Hypothalamus (tissue), 51 donors: ENCODE measurements at regions not wholly inside any gene's neighbourhood (a gene's known extent, or its start where the extent isn't known, plus 50 kb on each side); places are given as distances from the start of the nearest gene placed in this dataset.

Source experiments
- DNase-seq, 51 donors: peaks; one replicate each; lab custom pipeline; 2025; lab: John Stamatoyannopoulos, UW

DNA sequence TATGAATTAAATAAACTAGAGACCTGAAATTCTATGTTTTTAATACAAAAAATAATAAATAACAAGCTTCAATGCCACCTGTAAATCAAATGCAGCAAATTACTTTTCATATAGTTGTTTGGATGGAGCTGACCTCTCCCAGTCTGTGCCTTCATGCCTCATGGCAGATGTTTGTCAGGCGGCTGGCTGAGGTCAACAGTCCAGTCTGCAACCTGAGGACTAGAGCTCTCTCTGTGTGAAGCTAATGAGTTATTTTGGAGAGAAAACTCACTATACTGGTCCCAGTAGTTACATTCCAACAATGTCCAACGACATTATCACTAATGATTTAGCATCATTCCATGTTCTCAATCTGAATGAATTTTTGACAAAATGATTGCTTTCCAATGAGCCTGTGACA is 746.2 kb upstream of the POM121L12 start:
- no peak for DNase-seq

DNA sequence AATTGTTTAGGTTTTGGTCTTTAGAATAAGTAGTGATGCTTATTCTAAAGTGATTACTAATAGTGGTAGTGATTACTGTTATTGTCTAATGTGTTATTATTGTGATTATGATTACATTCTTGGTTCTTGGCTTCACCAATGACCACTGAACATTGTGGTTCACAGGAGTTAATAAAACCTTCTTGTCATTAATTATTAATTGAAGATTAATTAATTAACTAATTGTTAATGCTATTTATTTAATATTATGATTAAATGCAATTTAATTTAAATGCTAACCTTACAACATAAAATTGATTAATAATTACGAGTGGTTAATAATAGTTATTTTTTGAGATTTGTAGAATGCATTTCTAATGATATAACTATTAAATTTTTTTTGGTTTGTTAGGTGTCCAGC is 747.7 kb upstream of the POM121L12 start:
- no peak for DNase-seq

- DNase-seq, result no peak
Measured at GRCh38 chr7:52285689-52286088, 749.7 kb upstream of the POM121L12 start.

GRCh38 chr7:52283335-52283734 is 752.1 kb upstream of the POM121L12 start:
- DNase-seq, result no peak

- no peak for DNase-seq
Measured at GRCh38 chr7:52273685-52274610, 761.5 kb upstream of the POM121L12 start.

DNA sequence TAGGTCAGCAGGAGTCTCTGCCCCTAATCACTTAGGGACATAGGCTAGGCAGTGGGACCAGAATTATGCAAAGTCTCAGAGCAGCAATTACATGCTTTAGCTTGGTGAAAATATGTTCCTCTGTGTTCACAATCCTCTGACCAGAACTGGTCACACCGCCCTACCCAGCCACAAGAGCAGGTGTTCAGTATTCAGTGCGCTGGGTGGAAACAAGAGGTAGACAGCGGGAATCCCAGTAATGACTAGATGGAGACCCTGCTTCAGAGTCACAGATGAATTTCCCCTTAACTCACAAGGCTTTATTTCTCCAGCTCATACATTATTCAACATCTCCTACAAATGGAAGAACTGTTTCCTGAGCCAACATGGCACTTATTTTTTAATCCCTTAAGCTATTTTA is 763.7 kb upstream of the POM121L12 start:
- no peak for DNase-seq

- DNase-seq, result no peak
Measured at GRCh38 chr7:52270301-52270700, 765.1 kb upstream of the POM121L12 start.

- no peak for DNase-seq
Measured at GRCh38 chr7:52269669-52270068, 765.8 kb upstream of the POM121L12 start.

DNA sequence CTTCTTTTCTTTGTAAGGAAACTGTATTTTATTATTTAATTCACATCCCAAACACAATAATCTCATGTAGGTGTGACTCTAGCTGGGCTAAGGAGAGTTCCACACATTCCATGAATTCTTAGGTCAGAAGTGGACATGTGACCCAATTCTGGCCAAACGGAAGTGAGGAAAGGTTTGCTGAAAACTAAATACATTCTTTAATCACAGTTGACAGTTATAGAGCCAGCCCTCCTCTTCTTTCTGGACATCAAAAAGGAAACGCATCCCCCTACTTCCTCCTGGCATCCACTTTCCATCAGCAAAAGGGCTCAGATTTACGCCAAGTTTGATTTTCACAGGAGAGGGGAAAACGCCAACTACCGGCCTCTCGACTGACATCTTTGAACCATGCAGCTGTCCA is 774.4 kb upstream of the POM121L12 start:
- DNase-seq, result no peak

GRCh38 chr7:52260046-52260665 is 775.3 kb upstream of the POM121L12 start:
- DNase-seq, result no peak

DNA sequence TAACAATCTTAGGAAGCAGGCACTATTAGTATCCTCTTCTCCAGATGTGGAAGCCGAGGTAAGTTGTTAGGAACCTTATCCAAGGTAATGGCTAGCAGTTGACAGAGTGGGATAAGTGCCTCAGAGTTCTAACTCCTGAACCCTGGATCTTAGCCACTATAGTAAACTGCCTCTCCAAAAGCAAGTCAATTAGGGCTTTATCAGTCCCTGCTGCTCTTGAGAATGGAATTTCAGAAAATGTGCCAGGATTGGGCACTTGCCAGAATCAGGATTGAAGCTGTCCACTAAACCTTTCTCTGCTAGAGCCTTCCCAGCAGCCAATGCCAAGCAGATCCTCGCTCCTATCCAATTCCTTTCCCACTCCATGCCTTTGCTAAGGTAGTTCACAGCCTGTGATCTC is 777.5 kb upstream of the POM121L12 start:
- no peak for DNase-seq

DNA sequence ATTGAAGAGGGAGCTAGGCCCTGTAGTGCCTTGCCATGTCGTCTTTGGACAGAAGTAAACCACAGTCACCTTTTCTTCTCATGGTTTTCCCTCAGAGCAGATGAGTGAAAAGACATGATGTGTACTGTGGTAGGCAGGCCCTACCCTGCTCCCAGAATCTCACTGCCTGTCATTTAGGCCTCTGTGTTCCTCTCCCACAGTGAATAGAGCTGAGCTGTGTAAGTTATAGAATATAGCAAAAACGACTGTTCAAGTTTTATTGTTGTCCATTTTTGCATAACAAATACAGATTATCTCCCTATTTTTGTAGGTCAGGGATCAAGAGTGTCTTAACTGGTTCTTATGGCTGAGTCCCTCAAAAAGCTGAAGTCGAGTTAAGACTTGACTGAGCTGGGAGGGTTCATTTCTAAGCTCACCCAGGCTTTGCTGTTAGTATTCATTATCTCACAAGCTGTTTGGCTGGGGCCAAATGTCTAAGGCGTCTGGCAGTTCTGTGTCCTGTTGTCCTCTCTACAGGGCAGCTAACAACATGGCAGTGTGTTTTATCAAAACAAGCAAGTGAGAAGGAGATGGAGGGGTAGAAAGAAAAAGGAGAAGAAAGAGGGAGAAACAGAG is 780.9 kb upstream of the POM121L12 start:
- no peak for DNase-seq

DNA sequence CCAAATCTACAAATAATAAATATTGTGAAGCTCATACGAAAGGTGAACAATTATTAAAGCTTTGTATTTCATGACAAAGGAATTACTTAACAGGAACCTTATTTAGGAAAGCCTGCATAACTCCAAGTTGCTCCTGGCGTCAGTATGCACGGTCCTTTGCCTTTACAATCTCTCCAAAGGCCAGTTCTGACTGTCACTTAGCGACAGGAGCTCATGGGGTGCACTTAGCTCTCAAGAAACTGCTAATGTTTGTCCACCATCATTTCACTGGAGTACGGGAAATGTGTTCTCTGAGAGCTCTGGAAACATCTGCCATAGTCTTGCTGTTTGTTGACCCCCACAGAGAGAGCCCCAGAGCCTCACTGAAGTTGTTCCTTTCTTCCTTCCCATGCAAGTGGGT is 781.5 kb upstream of the POM121L12 start:
- DNase-seq, result no peak

- no peak for DNase-seq
Measured at GRCh38 chr7:52249741-52250140, 785.7 kb upstream of the POM121L12 start.

GRCh38 chr7:52247518-52247917 is 787.9 kb upstream of the POM121L12 start:
- DNase-seq, result no peak

GRCh38 chr7:52243685-52244084 is 791.7 kb upstream of the POM121L12 start:
- DNase-seq, result no peak

GRCh38 chr7:52233248-52233647 is 802.2 kb upstream of the POM121L12 start:
- DNase-seq, result no peak

- DNase-seq, result no peak
Measured at GRCh38 chr7:52211930-52212329, 823.5 kb upstream of the POM121L12 start.

- no peak for DNase-seq
Measured at GRCh38 chr7:52209614-52210013, 825.8 kb upstream of the POM121L12 start.

DNA sequence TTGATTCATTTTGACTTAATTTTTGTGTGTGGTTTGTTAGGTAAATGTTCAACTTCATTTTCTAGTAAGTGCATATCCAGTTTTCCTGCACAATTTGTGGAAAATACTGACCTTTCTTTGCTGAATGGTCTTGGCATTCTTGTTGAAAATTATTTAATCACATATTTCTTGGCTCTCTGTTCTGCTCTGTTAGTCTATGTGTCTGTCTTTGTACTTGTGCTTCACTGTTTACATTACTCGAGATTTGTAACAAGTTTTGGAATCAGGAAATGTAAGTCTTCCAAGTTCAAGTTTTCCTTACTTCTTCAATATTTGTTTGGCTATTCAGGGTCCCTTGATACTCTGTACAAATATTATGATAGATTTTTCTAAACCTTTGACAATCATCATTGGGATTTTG is 838.2 kb upstream of the POM121L12 start:
- no peak for DNase-seq

DNA sequence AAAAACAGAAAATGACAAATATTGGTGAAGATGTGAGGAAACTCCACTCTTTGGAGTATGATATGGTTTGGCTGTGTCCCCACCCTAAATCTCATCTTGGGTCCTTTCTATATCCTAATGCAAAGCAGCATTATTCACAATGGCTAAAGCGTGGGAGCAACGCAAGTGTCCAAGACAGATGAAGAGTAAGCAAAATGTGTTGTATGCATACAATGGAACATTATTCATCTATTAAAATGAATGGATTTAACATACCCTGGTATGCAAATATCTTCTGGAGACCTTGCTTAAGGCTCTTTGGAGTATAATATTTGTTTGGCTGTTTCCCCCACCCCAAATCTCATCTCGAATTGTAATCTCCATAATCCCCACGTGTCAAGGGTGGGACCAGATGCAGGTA is 839.8 kb upstream of the POM121L12 start:
- DNase-seq, result no peak
